Retina (tissue), 1 donor: ENCODE measurements at regions not wholly inside any gene's neighbourhood (a gene's known extent, or its start where the extent isn't known, plus 50 kb on each side); places are given as distances from the start of the nearest gene placed in this dataset.
"Not testable (repeated sequence)": the region's sequence is repeated elsewhere in the genome, so short reads cannot be mapped to it uniquely, and the experiment has no call there.

ENCODE experiments used
- DNase-seq: peaks from one replicate; pipeline ENCODE4 v3.0.0-alpha.2; 2016

DNA sequence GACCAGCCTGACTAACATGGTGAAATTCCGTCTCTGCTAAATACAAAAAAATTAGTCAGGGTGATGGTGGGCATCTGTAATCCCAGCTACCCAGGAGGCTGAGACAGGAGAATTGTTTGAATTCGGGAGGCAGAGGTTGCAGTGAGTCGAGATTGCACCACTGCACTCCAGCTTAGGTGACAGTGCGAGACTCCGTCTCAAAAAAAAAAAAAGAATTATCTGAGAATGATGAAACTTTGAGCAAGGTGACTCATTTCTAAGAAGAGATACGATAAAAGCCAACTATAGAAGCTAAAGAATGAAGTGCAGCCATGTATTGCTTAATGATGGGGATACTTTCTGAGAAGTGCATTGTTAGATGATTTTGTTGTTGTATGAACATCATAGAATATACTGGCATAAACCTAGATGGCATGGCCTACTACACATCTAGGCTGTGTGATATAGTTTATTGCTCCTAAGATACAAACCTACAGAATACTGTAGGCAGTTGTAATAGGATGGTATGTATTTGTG is 64.7 kb downstream of the SNRPE start:
- DNase-seq, result no peak

DNA sequence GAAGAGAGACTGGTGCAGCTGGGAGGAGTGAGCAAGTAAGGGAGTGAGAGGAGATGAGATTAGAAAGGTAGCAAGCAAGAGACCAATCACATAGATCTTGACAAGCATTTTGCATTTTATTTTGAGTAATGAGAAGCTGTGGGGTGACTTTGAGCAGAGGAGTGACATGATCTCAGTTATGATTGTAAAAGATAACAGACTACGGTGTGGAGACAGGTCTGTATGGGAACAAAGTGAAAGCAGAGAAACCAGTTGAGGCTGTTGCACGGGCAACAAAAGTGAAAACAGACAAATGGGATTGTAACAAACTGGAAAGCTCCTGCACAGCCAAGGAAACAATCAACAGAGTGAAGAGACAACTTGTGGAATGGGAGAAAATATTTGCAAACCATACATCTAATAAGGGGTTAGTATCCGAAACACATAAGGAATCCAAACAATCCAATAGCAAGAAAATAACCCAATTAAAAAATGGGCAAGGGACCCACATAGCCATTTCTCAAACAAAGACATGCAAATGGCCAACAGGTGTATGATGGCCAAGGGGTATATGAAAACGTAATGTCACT is 68.4 kb downstream of the SNRPE start:
- no peak for DNase-seq

DNA sequence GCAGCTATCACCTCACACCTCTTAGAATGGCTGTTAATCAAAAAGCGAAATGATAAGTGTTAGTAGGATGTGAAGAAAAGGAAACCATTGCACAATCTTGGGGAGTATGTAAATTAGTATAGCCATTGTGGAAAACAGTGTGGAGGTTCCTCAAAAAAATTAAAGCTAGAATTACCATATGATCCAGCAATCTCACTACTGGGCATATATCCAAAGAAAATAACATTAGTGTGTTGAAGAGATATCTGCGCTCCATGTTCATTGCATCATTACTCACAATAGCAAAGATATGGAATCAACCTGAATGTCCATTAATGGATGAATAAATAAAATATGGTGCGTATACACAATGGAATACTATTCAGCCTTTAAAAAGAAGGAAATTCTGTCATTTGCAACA is 68.9 kb downstream of the SNRPE start:
- DNase-seq, result no peak

DNA sequence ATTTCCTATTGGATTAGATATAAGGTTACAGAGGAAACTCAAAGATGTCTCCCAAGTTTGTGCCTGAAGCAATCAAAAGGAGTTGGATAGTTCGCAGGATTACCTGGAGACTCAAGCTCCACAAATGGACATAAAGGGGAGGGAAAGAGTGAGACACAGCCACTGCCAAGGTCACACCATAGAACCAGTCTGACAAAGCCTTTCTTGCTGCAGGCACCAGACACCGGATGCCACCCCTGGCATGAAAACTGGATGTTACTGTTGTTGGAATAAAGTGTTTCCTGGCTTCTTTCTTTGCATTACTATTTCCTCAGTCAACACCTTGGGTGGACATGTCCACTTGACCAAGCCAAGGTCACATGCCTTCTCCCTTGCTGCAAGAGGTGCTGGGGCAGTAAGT is 70.6 kb downstream of the SNRPE start:
- DNase-seq, result no peak

DNA sequence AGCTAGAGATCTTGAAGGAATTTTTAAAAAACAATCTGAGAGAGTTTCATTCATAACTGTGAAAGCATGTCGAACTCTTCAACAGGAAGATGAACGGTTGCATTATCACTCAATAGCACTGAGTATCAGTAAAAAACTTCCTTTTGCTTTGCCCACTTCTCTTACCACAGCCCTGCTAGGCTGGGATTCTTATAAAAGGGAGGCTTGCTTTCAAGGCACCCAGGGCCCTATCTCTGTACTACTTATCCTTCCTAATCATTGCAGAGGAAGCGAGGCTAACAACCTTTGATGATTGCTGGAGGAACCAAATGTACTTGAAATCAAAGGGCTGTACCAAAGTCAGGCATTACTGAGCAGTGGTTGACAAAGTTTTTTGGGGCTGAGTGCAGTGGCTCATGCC is 71.2 kb downstream of the SNRPE start:
- DNase-seq, result no peak

DNA sequence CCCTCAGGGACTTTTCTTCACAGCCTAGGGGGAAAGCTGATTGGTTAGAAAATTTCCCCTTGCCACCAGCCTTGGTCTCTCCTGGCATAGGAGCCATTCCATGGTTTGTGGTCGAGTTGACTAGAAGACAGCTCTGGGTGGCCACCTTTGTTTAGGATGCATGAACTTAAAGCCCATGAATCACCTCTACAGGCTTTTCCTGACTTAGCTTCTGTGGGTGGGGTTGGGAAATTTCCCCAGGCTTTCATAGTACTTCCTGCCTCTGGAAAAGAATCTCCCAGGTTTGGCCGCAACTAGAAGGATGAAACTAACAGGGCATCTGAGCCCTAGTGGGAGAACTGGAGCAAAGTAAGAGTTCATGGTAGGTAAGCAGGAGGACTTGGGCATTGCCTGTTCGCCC is 72.6 kb downstream of the SNRPE start:
- no peak for DNase-seq

DNA sequence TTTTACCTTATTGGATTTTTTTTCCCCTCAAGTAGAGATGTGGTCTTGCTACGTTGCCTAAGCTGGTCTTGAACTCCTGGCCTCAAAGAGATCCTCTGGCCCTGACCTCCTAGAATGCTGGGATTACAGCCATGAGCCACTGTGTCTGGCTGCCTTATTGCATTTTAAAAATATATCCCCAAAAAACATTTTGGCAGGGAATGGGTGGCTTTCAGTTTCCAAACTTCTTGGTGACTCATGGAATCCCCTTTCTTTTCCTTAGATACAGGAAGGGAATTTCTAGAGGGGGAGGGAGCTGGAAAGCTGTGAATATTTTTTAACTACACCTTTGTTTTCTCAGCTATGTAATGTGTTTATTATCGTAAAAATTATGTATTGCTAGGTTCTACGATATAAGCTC is 73.3 kb downstream of the SNRPE start:
- DNase-seq, result no peak

DNA sequence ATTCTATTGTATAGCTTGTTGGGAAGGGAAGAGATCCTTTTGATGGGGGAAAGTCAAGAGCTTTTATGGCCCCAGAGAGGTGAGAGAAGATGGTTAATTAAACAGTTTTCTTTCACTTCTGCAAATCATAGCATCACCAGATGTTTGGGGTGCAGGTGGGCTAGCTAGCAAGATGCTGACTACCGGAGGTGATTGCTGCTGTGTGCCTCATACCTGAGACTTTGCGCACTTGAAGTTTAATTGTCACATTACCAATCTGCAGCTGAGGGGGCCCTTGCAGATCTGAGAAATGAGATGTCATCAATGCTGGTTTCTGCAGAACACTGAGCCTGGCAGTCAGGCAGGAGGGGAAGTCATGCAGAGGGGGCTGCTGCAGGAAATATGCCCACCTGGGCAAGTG is 73.9 kb downstream of the SNRPE start:
- DNase-seq, result no peak

DNA sequence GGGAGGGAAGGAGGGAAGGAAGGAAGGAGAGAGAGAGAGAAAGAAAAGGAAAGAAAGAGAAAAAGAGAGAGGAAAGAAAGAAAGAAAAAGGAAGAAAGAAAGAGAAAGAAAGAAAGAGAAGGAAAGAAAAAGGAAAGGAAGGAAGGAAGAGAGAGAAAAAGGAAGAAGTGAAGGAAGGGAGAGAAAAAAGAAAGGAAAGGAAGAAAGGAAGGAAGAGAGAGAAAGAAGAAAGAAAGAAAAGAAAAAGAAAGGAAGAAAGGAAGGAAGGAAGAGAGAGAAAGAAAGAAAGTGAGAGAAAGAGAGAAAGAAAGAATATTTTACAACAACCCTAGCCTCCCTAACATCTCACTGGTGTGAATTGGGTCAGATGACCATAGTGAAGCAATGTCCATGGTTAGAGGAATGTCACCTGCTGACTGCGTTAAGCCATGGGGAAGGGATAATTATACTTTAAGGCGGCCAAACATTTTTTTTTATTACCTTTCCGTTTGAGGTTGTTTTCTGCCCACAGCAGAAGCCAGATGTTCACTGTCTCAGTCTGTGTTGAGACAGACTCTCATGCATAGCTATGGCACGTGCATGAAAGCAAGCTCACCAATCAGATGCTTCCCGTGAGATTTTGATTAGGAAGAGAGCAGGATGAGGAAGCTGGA is 76.4 kb downstream of the SNRPE start:
- DNase-seq, result no peak

DNA sequence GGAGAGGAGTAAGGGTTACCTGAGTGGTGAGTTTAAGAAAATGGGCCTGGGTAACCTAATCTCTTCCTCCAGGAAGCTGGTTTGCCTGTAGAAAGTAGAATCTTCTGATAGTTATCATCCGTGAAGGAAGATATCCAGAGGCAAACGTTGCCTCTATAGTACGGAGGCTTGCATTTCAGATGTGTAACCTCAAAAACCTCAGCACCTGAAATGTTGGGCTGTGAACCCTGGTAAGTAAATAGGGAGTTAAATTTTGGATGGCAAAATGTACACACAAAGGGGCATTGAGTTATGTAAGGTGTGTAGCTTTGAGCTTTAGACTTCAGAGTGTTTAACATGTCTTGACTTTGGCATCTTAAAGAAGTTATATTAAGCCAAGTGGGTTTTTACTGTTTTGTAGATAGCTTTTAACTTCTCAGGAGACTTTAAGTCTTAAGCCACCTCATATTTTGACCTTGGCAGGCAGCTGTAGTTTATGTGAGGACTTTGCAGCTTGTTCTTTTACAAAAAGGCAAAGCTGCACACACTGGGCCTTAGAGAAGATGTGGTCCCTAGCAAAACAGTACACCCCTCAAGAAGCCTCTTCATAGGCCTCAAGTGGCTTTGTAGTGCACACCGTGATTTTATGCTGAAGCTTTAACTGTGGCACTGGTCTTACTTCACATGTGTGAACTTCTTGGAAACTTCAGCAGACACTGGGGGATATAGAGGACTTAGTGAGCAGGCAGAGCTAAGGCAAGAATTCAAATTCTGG is 83.4 kb downstream of the SNRPE start:
- no peak for DNase-seq

DNA sequence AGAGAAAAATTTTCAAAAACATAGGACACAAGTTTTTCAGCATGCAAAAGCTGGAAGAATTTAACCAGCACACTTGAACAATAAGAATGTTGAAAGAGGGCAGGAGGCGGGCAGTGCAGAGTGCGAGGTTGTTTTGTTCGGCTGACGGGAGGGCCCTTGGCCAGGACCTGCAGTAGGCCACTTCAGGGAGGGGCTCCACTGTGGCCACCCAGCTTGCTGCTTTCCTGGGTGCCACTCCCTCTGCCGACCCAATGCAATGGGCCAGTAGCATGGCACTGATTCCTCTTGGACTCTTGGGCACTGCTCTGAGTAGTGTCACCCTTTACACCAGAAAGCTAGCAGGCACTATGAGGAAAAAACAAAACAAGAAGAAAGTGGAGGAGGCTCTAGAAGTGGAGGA is 92.9 kb downstream of the SNRPE start:
- DNase-seq, result no peak

DNA sequence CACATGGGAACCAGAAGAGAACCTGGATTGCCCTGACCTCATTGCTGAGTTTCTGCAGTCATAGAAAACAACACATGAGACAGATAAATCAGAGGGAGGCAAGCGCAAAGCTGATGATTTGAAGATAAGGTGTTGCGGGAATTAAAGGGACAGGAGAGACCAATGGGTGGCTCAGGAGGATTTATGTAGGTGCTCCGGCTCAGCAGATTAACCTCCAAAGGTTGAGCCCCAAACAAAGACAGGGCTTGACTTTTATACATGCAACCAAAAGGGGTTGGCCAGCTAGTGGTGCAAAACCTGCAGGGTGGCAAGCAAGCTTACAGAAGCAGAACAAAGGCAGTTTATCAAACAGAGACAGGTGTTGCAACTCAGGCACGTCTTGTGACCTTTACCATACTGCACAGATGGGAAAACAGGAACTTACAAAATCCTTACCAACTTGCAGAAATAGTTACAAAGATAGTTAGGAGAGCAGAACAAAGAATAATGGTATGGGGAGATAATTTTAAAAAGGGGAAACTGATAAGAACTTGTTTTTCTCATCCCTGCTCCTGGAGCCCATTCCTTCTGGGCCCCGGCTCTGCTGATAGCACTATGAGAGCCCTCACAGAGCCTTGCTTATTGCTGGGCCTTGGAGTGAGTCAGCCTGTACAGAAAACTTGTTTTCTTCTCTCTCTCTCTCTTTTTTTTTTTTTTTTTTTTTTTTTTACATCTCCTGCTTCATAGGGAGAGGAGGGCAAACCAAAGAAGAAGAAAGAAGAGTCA is 93.6 kb downstream of the SNRPE start:
- DNase-seq, result no peak

DNA sequence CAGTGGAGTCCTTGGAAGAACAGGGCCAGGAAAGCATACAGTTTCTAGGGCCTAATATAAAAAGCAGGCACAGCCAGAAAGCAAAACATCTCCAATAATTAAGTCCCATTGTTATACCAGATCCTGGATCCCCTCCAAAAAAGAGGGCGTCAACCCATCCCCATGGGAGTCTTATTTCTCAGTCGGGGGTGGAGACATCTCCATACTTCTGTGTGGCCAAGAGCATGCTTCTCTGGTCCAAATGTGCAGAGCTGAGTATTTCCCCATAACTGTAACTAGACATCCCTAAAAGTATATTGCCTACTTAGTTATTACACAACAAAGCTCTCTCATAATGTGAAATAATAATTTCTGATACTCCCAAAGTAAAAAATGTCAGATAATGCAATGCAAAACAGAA is 104.2 kb upstream of the SOX13 start:
- DNase-seq, result no peak

DNA sequence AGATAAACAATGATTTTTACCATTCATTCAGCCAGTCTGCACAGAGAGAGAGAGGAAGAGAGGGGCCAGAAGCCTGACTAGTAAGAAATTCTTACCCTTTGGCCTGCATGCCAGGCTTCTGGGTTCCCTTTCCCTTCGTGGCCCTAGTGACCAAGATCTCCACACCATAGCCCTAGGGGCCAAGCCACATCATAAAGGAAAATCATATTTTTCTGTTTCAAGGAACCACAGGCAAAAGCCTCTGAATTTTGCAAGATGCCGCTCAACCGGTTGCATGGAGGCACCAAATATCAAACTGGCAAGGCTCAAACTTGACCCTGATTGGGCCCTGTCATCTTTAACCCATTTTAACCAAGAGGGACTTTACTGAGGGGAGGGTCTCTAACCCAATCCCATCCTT is 103.1 kb upstream of the SOX13 start:
- no peak for DNase-seq

DNA sequence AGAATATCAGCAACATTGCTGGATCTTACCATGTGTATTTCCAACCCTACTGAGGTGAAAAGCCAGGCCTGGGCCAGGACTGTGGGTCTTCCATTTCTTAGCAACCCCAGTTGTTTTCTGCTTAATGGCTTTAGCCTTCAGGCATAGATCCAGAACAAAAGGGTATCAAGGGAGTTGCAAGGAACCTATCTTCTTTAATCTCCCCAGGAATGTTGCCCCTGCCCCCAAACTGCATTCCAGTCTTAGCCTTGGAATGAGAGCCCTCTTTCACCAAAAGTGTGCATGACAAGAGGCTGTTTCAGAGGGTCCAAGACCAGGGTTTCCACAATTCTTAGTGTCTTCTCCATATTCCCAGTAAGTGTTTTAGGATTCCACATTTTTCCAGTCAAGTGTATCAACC is 87.9 kb upstream of the SOX13 start:
- DNase-seq, result no peak

DNA sequence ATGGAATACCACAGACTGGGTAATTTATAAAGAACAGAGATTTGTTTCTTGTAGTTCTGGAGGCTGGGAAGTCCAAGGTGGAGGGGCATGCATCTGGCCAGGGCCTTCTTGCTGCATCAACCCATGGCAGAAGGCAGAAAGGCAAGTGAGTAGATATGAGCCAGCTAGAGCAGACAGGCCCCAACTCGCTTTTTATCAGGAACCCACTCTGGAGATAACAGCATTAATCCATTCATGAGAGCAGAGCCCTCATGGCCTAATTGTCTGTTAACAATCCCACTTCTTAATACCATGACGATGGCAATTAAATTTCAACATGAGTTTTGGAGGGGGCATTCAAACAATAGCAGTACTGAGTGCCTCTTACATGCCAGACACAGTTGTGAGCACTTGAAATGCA is 87.2 kb upstream of the SOX13 start:
- no peak for DNase-seq

DNA sequence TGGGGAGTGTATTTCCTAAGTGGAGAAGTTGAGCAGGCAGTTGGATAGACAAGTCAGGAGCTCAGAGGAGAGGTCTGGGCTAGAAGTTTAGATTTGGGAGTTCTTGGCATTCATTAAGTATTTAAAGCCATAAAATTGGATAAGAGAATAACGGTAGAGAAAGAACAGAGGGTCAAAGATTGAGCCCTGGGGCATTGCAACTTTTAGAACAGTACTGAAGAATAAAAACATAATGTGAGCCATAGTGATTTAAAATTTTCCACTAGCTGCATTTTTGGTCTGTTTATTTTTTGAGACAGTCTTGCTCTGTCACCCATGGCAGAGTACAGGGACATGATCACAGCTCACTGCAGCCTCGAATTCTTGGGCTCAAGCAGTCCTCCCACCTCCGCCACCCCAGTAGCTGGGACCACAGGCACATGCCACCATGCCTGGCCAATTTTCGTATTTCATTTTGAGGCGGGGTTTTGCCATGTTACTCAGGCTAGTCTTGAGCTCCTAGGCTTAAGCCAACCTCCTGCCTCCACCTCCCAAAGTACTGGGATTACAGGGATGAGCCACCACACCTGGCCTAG is 85.9 kb upstream of the SOX13 start:
- no peak for DNase-seq

DNA sequence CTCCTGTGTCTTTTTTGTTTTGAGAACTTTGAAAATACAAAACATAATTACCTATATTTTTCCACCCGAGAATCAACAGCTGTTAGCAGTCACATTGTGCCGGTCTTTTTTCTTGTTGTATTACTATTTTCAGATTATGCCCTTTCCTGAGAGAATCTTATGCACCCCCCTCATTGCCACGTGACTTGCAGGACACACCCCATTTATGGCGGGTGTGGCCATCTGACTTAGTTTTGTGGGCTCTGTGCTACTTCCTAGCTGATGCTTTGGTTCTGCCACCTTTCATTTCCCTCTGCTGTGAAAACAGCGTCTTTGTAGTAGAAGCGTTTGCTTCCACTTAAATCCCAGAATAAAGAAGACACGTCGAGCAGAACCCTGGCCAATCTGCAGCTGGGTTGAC is 82.8 kb upstream of the SOX13 start:
- DNase-seq, result no peak

DNA sequence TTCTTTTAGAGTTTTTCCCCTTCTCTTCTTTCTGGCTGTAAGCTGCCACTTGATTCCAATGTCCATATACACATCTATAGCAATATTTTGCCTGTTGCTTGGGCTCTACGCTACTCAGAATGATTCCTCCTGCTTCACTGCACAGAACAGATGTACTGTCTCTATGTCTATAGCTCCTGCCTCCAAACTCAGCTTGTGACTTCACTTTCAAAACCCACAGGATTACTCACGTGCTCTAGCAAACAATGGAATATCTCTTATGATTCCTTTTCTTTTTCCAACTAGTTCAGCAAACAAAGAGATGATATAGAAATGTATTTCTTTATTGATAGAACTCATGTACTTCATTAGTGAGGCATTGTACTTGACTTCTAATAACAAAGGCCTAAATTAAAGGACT is 80.5 kb upstream of the SOX13 start:
- DNase-seq, result no peak

DNA sequence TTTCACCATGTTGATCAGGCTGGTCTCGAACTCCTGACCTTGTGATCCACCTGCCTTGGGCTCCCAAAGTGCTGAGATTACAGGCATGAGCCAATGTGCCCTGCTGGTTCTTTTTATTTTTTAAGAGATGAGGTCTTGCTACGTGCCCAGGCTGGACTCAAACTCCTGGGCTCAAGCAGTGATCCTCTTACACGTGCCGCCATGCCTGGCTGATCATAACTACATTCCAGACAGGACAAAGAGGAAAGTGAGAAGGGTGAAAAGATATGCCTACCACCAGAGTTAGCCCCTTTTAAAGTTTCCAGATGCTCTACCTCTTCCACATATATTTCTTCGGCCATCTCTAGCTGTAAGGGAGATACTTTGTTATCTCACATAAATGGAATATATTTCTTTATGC is 79.7 kb upstream of the SOX13 start:
- DNase-seq, result no peak

DNA sequence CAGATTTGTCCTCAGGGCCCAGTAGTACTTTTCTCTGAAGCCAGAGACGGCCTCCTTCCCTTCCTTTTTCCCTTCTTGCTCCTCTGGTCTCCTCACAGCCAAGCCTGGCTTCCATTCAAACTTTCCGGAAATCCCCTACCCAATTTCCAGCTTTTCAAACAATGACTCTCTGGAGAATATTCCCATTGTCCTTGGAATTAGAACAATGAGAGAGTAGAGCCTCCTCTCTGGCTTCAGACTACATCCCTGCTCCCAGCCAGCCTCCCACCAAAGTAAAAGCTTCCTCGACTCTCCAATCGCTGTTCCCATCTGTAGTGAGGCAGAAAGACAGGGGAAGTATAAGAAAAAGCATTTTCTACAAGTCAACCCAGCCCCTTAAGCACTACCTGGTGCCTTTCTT is 77.7 kb upstream of the SOX13 start:
- no peak for DNase-seq

DNA sequence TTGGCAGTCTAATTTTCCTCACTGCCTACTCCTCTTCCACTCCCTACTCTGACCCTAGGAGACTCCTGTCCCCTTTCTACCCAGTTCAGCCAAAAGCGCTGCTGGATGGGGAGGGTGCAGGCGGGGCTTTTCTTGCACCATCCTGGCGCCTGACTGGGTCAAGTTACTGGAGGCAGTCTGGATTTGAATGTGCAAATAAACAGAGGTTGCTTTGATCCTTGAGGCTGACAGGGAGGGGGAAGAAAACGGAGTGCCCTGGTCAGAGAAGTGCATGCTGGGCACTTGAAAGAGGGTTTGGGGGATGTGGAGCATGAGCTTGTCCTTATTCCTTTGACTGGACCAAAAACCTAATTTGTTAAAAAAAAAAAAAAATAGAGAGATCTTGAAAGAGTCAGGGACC is 76.8 kb upstream of the SOX13 start:
- peak; percentile 64 for DNase-seq

DNA sequence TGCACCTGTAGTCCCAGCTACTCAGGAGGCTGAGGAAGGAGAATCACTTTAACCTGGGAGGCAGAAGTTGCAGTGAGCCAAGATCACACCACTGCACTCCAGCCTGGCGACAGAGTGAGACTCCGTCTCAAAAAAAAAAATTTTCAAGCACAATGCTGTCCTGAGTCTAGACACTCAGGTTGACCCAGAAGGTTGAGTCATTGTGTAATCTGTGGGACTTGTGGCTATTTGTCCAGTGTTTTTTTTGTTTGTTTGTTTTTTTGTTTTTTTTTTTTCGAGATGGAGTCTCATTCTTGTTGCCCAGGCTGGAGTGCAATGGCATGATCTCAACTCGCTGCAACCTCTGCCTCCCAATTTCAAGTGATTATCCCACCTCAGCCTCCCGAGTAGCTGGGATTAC is 74.3 kb upstream of the SOX13 start:
- not testable (repeated sequence) for DNase-seq
